ENCODE measurements at regions not wholly inside any gene's neighbourhood (a gene's known extent, or its start where the extent isn't known, plus 50 kb on each side); places are given as distances from the start of the nearest gene placed in this dataset.

- no peak for DNase-seq (ENCODE audit: low read depth in 2 of 2)
Measured at GRCh38 chr15:97600190-97600589, 360.3 kb upstream of the ARRDC4 start.

- no peak for DNase-seq (ENCODE audit: low read depth in 2 of 2)
Measured at GRCh38 chr15:97604677-97605076, 355.8 kb upstream of the ARRDC4 start.

GRCh38 chr15:97615114-97615513 lies 345.4 kb upstream of the ARRDC4 start:
- no peak for DNase-seq (ENCODE audit: low read depth in 2 of 2)

DNA sequence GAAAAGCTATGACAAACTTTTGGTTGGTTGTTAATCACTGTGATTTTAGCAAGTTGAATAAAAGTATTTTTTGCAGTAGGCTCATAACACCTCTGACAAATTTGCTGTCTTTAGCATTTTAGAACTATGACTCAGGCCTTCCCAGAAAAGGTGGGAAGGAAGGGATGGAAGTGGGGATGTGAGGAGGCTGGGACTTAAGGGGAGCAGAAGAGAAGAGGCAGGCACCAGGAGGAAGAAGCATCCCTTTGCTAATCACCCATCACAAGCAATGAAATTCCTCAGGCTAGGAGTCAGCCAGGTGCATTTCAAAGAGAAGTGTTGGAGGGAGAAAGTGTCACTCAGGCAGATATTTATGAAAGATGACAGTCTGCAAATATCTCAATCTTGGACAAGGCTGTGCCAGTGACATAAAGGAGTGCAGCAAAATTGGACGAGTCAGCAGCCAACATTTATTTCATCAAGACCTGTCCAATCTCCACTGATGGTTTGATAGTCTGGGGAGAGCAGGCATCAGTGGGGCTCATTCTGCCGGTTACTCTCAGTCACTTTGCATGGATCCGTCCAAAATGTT lies 337.3 kb upstream of the ARRDC4 start:
- DNase-seq (ENCODE audit: low read depth in 2 of 2), result no peak

- no peak for DNase-seq (ENCODE audit: low read depth in 2 of 2)
Measured at GRCh38 chr15:97627634-97628033, 332.9 kb upstream of the ARRDC4 start.

- no peak for DNase-seq (ENCODE audit: low read depth in 2 of 2)
Measured at GRCh38 chr15:97645758-97646157, 314.7 kb upstream of the ARRDC4 start.

DNA sequence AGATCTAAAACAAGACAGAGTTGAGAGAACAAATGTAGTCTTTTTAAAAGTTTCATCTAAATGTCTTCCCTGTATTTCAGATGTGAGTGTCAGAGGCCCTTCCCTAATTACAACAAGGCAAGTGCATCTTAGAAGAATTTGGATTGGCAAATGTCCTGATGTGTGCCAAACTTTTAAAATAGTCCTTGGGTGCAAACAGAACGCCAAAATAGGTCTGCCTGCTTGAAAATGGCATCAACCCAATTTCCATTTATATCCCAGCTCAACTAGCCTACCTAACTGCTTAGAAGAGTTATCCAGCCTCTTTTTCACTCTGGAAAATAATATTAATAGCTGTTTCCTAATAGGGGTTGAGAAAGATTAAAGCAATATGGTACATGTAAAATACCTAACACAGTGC lies 311.8 kb upstream of the ARRDC4 start:
- DNase-seq (ENCODE audit: low read depth in 2 of 2), result no peak

- no peak for DNase-seq (ENCODE audit: low read depth in 2 of 2)
Measured at GRCh38 chr15:97652041-97652440, 308.5 kb upstream of the ARRDC4 start.

DNA sequence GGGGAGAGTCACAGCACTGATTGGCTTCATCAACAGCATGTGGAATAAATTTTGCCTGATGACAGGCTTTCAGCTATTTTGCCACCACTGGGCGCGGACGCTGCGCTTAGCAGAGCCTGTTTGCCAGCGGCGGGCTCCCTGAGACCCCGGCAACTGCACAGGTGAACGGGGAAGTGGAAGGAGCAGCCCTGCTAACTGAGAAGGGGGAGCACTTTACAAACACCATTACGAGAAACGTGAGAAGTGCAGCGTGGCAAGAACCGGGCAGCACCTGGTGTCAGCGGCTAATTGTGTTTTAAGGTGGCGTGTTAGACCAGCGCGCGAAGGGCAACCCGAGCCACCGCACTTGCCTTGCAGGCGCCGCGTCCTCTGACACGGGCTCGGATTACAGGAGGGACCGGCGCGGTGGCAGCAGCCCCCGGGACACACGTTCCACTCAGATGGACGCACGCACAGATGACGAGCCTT lies 307.8 kb upstream of the ARRDC4 start:
- DNase-seq (ENCODE audit: low read depth in 2 of 2), result no peak

DNA sequence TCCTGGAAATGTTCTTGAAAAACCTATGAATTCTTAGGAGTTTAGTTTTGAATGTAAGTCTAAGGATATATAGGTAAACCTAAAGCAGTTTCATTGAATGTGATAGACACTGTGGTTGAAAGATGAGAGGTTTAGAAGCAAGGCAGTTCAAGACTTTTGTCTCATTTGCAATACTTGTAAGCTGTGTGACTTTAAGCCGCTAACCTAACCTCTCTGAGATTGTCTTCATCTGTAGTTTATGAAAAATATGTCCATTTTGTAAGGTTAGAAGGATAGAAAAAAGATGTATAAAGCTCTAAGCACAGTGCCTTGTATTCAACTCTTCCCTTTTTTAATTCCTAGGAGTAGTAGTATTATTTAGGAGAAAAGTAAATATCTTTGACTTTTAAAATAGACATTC lies 306.6 kb upstream of the ARRDC4 start:
- no peak for DNase-seq (ENCODE audit: low read depth in 2 of 2)

DNA sequence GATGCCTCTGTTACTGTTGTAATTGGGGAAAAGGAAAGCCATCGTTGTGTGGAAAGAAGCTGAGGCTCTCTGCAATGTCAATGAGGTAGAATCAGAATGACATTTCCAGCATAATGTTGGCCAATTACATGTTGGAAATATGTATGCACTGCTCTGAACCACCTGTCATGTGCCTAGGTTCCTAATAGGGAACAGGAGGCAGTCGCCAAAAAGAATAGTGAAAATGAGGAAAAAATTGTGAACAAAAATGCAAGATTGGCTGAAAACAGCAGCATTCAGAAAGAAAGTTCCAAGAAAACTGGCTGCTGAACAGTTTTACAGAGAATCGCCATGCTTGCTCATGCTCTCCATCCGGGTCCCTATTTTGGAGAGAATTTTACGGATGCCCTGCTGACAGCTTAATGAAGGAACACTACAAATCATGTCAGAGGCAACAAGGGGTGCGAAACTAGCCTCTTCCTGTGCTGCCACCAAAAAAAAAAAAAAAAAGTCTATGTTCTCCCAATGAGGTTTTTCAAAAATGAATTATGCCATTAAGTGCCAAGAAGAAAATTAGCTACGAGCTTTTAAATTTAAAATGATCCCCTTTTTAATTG lies 305.9 kb upstream of the ARRDC4 start:
- no peak for DNase-seq (ENCODE audit: low read depth in 2 of 2)

DNA sequence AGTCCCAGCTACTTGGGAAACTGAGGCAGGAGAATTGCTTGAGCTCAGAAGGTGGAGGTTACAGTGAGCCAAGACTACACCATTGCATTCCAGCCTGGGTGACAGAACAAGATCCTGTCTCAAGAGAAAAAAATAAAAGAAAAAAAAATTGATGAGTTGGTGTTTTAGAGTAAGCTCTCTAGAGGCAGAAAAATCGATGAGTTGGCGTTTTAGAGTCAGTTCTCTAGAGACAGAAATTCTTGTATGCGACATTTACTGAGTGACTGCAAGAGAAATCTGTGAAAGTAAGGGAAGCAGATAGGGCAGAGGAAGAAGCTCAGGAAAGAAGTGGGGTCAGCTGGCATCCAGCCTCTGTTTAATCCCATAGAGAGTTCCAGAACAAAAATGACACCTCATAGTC lies 298.7 kb upstream of the ARRDC4 start:
- DNase-seq (ENCODE audit: low read depth in 2 of 2), result no peak

- DNase-seq (ENCODE audit: low read depth in 2 of 2), result no peak
Measured at GRCh38 chr15:97672586-97672985, 287.9 kb upstream of the ARRDC4 start.

DNA sequence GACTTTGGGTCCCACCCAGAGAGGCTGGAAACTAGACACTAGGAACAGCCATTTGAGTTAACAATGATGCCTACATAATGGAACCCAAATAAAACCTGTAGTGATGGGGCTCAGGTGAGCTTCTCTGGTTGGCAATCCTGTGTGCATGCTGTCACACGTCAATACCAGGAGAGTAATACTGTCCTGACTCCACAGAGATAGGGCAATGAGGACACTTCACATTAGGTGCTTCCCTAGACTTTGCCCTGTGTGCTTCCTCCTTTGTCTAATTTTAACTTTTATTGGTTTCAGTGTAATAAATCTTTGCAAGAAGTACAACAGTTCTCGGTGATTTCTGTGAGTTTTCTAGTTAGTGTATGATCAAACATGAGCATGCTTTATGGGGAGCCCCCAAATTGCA lies 281.8 kb upstream of the ARRDC4 start:
- DNase-seq (ENCODE audit: low read depth in 2 of 2), result no peak

- DNase-seq (ENCODE audit: low read depth in 2 of 2), result no peak
Measured at GRCh38 chr15:97679106-97679688, 281.3 kb upstream of the ARRDC4 start.

DNA sequence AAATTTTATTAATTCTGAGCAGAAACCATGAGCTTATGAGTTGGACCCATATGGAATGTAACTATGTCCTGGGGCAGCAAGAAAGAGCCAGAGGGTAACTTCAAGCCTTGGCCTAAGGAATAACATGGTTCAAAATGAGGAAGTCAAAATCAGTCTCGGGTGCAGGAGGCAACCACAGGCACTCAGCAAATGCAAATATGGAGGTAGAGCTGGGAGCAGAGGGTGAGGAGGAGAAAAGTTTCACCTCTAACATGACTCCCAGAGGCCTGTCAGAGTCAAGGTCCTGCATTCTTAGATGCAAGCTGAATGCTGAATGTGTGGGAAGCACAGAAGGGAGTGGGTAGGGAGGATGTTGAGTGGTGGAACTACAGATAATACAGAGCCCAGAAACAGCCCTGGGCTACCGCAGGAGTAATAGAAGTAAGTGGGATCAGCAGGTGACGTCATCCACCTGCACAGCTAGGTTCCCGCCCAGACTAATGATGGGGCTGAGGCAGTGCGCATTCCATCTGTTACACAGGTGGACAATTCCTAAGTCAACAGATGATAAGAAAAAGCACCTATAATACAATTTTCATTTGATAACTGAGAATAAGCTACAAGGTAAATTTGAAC lies 279.8 kb upstream of the ARRDC4 start:
- no peak for DNase-seq (ENCODE audit: low read depth in 2 of 2)

GRCh38 chr15:97683831-97684230 lies 276.7 kb upstream of the ARRDC4 start:
- DNase-seq (ENCODE audit: low read depth in 2 of 2), result no peak

DNA sequence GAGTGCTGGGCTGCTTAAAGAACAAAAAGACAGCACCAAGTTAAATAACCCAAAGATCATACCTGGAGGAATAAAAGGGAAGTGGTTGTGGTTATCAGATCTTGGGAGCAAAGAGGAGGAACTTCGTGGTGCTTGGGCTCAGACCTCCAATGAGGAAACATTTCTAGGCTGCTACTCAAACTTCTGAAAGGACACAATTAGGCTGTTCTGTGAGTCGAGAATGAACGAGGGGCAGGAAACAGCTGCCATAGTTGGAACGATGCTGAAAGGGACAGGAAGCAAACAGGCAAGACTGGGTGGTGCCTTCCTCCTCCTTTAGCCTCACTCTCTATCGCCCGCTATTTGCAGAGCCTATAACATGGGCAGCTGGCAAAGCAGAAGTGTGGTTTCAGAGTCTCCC lies 276.3 kb upstream of the ARRDC4 start:
- DNase-seq (ENCODE audit: low read depth in 2 of 2), result no peak

GRCh38 chr15:97686324-97686723 lies 274.2 kb upstream of the ARRDC4 start:
- DNase-seq (ENCODE audit: low read depth in 2 of 2), result no peak

DNA sequence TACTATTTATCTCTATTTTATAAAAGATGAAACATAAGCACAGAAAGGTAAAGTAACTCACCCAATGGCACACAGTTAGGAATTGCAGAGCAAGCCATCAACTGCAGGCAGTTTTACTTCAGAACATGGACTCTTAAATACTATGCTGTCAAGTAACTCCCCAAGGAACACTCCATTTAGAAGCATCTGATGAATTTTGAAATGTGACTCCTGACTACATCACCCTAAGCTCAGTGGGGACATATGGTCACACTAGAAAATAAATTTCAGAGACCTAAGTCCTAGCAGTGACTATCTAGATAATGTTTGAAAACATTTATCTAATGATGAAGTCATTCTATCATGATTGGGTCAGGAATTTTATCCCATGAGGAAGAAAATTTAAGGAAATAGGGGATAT lies 272.8 kb upstream of the ARRDC4 start:
- no peak for DNase-seq (ENCODE audit: low read depth in 2 of 2)

- DNase-seq (ENCODE audit: low read depth in 2 of 2), result no peak
Measured at GRCh38 chr15:97688177-97688576, 272.3 kb upstream of the ARRDC4 start.

DNA sequence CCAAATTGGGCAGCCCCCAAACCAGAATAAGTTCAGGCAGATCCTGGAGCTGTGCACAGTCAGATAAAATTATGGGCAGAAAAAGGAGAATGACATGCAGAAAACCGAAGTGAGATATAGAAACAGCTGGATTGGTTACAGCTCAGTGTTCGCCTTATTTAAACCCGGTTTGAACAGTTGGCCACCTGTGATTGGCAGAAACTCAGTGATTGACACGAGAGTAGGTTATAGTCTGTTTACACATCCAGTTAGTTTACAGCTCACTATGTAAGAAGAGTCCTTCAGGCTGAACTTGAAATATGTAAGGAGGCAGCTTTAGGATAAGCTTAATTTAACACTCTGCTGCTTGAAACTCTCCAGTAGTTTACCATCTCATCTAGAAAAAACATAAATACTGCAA lies 271.6 kb upstream of the ARRDC4 start:
- no peak for DNase-seq (ENCODE audit: low read depth in 2 of 2)

- DNase-seq (ENCODE audit: low read depth in 2 of 2), result no peak
Measured at GRCh38 chr15:97691078-97691477, 269.4 kb upstream of the ARRDC4 start.
